Superior temporal gyrus (tissue), 1 donor: ENCODE measurements at regions not wholly inside any gene's neighbourhood (a gene's known extent, or its start where the extent isn't known, plus 50 kb on each side); places are given as distances from the start of the nearest gene placed in this dataset.

Experiments
- DNase-seq: peaks from one replicate; pipeline ENCODE4 v3.0.0-alpha.2; 2016; ENCODE audit errors: extremely low spot score

GRCh38 chr4:115945026-115945425 is 831.6 kb upstream of the NDST4 start:
- no peak for DNase-seq

- DNase-seq, result no peak
These were observed 830.9 kb upstream of the NDST4 start for GRCh38 chr4:115944146-115944905.

- no peak for DNase-seq
These were observed 825.5 kb upstream of the NDST4 start for GRCh38 chr4:115938764-115939443.

GRCh38 chr4:115929373-115929772 is 816.0 kb upstream of the NDST4 start:
- no peak for DNase-seq

GRCh38 chr4:115927382-115927781 is 814.0 kb upstream of the NDST4 start:
- no peak for DNase-seq

- no peak for DNase-seq
These were observed 809.7 kb upstream of the NDST4 start for GRCh38 chr4:115923152-115923551.

GRCh38 chr4:115920637-115921036 is 807.2 kb upstream of the NDST4 start:
- no peak for DNase-seq

- DNase-seq, result no peak
These were observed 804.7 kb upstream of the NDST4 start for GRCh38 chr4:115918149-115918548.

- DNase-seq, result no peak
These were observed 793.0 kb upstream of the NDST4 start for GRCh38 chr4:115906428-115906827.

- DNase-seq, result no peak
These were observed 770.4 kb upstream of the NDST4 start for GRCh38 chr4:115883847-115884246.

GRCh38 chr4:115883231-115883630 is 769.8 kb upstream of the NDST4 start:
- no peak for DNase-seq

GRCh38 chr4:115873048-115873447 is 759.6 kb upstream of the NDST4 start:
- no peak for DNase-seq

- DNase-seq, result no peak
These were observed 758.2 kb upstream of the NDST4 start for GRCh38 chr4:115871596-115871995.

- no peak for DNase-seq
These were observed 753.0 kb upstream of the NDST4 start for GRCh38 chr4:115866364-115866896.

GRCh38 chr4:115865736-115866135 is 752.3 kb upstream of the NDST4 start:
- DNase-seq, result no peak

- no peak for DNase-seq
These were observed 739.3 kb upstream of the NDST4 start for GRCh38 chr4:115852767-115853091.

- peak; percentile 40 for DNase-seq
These were observed 738.7 kb upstream of the NDST4 start for GRCh38 chr4:115851918-115852766.

GRCh38 chr4:115850799-115851509 is 737.5 kb upstream of the NDST4 start:
- no peak for DNase-seq

GRCh38 chr4:115844180-115844579 is 730.8 kb upstream of the NDST4 start:
- DNase-seq, result no peak

- DNase-seq, result no peak
These were observed 728.5 kb upstream of the NDST4 start for GRCh38 chr4:115841871-115842270.

GRCh38 chr4:115834441-115834840 is 721.0 kb upstream of the NDST4 start:
- no peak for DNase-seq

GRCh38 chr4:115824630-115825029 is 711.2 kb upstream of the NDST4 start:
- DNase-seq, result no peak
